KMS-11 (cell line): ENCODE measurements at regions not wholly inside any gene's neighbourhood (a gene's known extent, or its start where the extent isn't known, plus 50 kb on each side); places are given as distances from the start of the nearest gene placed in this dataset.

Source experiments
- H2AFZ ChIP-seq: fragments of 200-600 bp; sonication (generic); 2 replicates; pipeline ENCODE4 v1.6.1; 2016; ENCODE audit warnings: antibody characterized with exemption, mixed run types, low read depth
- H3K27ac ChIP-seq: fragments of 200-600 bp; sonication (generic); 2 replicates; pipeline ENCODE4 v1.6.1; 2016; ENCODE audit warnings: mild to moderate bottlenecking, mixed run types
- H3K27me3 ChIP-seq: fragments of 200-600 bp; sonication (generic); 2 replicates; pipeline ENCODE4 v1.6.1; 2017; ENCODE audit warnings: mild to moderate bottlenecking, low read depth, mixed run types, moderate library complexity; ENCODE audit not compliant: insufficient read depth
- H3K36me3 ChIP-seq: fragments of 200-600 bp; sonication (generic); 2 replicates; pipeline ENCODE4 v1.6.1; 2017; ENCODE audit warnings: mild to moderate bottlenecking, mixed run types; ENCODE audit not compliant: insufficient read depth
- H3K4me1 ChIP-seq: fragments of 200-600 bp; sonication (generic); 2 replicates; pipeline ENCODE4 v1.6.1; 2016; ENCODE audit warnings: mild to moderate bottlenecking, low read depth, mixed run types; ENCODE audit not compliant: poor library complexity, severe bottlenecking
- H3K4me2 ChIP-seq: fragments of 200-600 bp; sonication (generic); 2 replicates; pipeline ENCODE4 v1.7.0; 2016; ENCODE audit warnings: mild to moderate bottlenecking, mixed run types
- H3K4me3 ChIP-seq: fragments of 200-600 bp; sonication (generic); IDR thresholded peaks from 2 replicates; pipeline ENCODE4 v1.6.1; 2017; ENCODE audit warnings: low read depth, low read length, mixed read lengths; ENCODE audit not compliant: insufficient read depth
- H3K79me2 ChIP-seq: fragments of 200-600 bp; sonication (generic); 2 replicates; pipeline ENCODE4 v1.6.1; 2016; ENCODE audit warnings: low read depth, mixed run types; ENCODE audit not compliant: insufficient read depth
- H3K9ac ChIP-seq: fragments of 200-600 bp; sonication (generic); 2 replicates; pipeline ENCODE4 v1.6.1; 2016; ENCODE audit warnings: mild to moderate bottlenecking, mixed run types
- H4K20me1 ChIP-seq: fragments of 200-600 bp; sonication (generic); 2 replicates; pipeline ENCODE4 v1.6.1; 2016; ENCODE audit warnings: mild to moderate bottlenecking, mixed run types; ENCODE audit not compliant: insufficient read depth
- TF ChIP-seq, protein P1 (sequence below): fragments of 200-600 bp; sonication (generic); conservative IDR thresholded peaks from 2 replicates; pipeline ENCODE4 v1.6.1; 2017; ENCODE audit warnings: low read depth, mild to moderate bottlenecking, antibody characterized with exemption, low read length, moderate library complexity, mixed read lengths

- H3K27ac ChIP-seq: no peak overlapping the region
- no peak overlapping the region for H2AFZ ChIP-seq
- TF ChIP-seq, protein P1, sequence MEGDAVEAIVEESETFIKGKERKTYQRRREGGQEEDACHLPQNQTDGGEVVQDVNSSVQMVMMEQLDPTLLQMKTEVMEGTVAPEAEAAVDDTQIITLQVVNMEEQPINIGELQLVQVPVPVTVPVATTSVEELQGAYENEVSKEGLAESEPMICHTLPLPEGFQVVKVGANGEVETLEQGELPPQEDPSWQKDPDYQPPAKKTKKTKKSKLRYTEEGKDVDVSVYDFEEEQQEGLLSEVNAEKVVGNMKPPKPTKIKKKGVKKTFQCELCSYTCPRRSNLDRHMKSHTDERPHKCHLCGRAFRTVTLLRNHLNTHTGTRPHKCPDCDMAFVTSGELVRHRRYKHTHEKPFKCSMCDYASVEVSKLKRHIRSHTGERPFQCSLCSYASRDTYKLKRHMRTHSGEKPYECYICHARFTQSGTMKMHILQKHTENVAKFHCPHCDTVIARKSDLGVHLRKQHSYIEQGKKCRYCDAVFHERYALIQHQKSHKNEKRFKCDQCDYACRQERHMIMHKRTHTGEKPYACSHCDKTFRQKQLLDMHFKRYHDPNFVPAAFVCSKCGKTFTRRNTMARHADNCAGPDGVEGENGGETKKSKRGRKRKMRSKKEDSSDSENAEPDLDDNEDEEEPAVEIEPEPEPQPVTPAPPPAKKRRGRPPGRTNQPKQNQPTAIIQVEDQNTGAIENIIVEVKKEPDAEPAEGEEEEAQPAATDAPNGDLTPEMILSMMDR: no peak
These were observed 480.8 kb upstream of the COBL start for GRCh38 chr7:51797371-51797770.

GRCh38 chr7:51792796-51793195 is 476.2 kb upstream of the COBL start:
- TF ChIP-seq, protein P1: no peak
- Histone ChIP-seq H3K9ac (no peak overlapping the region), H3K27me3 (no peaks in the 10 kb centered on the region), H3K4me2 (no peak overlapping the region), H3K4me3 (no peak overlapping the region), H4K20me1 (no peaks in the 10 kb centered on the region), H3K36me3 (no peaks in the 10 kb centered on the region), H3K4me1 (peaks cover 4% of the 10 kb centered on the region), H2AFZ (no peak overlapping the region), H3K27ac (no peak overlapping the region), H3K79me2 (no peaks in the 10 kb centered on the region)

More at GRCh38 chr7:51797371-51797770, 480.8 kb upstream of the COBL start:
- Histone ChIP-seq H3K27me3 (no peaks in the 10 kb centered on the region), H3K9ac (no peak overlapping the region), H3K4me3 (no peak overlapping the region), H3K79me2 (no peaks in the 10 kb centered on the region), H3K4me1 (peaks cover 4% of the 10 kb centered on the region), H4K20me1 (no peaks in the 10 kb centered on the region), H3K36me3 (no peaks in the 10 kb centered on the region), H3K4me2 (no peak overlapping the region)

GRCh38 chr7:51789489-51789888 is 472.9 kb upstream of the COBL start:
- no peak overlapping the region for H2AFZ ChIP-seq
- H3K4me1 ChIP-seq: no peaks in the 10 kb centered on the region
- no peak overlapping the region for H3K9ac ChIP-seq
- H4K20me1 ChIP-seq: no peaks in the 10 kb centered on the region
- no peak overlapping the region for H3K4me2 ChIP-seq
- H3K79me2 ChIP-seq: no peaks in the 10 kb centered on the region
- H3K36me3 ChIP-seq: no peaks in the 10 kb centered on the region
- no peaks in the 10 kb centered on the region for H3K27me3 ChIP-seq
- H3K4me3 ChIP-seq: no peak overlapping the region
- TF ChIP-seq, protein P1: peak; percentile 37; the same call in 1 of the 2 replicates
- no peak overlapping the region for H3K27ac ChIP-seq

DNA sequence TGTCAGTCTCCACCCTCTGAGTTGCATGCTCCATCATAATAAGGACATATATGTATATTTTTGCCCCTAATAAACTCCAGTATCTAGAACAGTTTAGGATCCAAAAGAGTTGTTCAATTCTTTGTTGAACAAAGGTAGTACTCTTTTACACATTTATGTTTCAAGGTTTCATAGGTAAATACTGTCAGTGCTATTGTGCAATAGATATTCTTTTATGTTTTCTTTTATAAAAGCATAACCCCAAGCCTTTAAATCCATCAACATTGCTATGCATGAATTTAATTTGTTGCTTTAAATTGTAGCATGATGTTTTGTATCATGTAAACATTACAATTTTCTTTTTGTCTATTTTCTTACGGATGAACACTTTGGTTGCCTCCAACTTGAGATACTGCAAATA is 469.7 kb upstream of the COBL start:
- H3K4me1 ChIP-seq: no peaks in the 10 kb centered on the region
- H2AFZ ChIP-seq: no peak overlapping the region
- H3K79me2 ChIP-seq: no peaks in the 10 kb centered on the region
- no peak overlapping the region for H3K4me3 ChIP-seq
- TF ChIP-seq, protein P1: no peak
- no peaks in the 10 kb centered on the region for H3K27me3 ChIP-seq
- no peak overlapping the region for H3K9ac ChIP-seq
- no peaks in the 10 kb centered on the region for H4K20me1 ChIP-seq
- H3K4me2 ChIP-seq: no peak overlapping the region
- H3K27ac ChIP-seq: no peak overlapping the region
- H3K36me3 ChIP-seq: no peaks in the 10 kb centered on the region
